Stimulated activated CD4-positive, alpha-beta T cell treated with anti-CD3 and anti-CD28 coated beads, Interleukin-1b, Interleukin-23, amount 100 ng/mL, for 48 hours (primary cell): ENCODE measurements at regions not wholly inside any gene's neighbourhood (a gene's known extent, or its start where the extent isn't known, plus 50 kb on each side); places are given as distances from the start of the nearest gene placed in this dataset.

Experiments used
- DNase-seq: peaks from one replicate; pipeline ENCODE4 v3.0.0-alpha.2; 2020

GRCh38 chr2:147394179-147394790, 450.5 kb upstream of the ACVR2A start:
- no peak for DNase-seq

- no peak for DNase-seq
Measured at GRCh38 chr2:147392180-147392579, 452.6 kb upstream of the ACVR2A start.

- no peak for DNase-seq
Measured at GRCh38 chr2:147390475-147390874, 454.4 kb upstream of the ACVR2A start.

GRCh38 chr2:147389218-147389617, 455.6 kb upstream of the ACVR2A start:
- DNase-seq, result no peak

- DNase-seq, result no peak
Measured at GRCh38 chr2:147388217-147388616, 456.6 kb upstream of the ACVR2A start.

- DNase-seq, result no peak
Measured at GRCh38 chr2:147386284-147386683, 458.5 kb upstream of the ACVR2A start.

GRCh38 chr2:147385600-147385999, 459.2 kb upstream of the ACVR2A start:
- no peak for DNase-seq

- DNase-seq, result no peak
Measured at GRCh38 chr2:147384659-147385058, 460.2 kb upstream of the ACVR2A start.

- DNase-seq, result no peak
Measured at GRCh38 chr2:147382322-147382948, 462.4 kb upstream of the ACVR2A start.

- no peak for DNase-seq
Measured at GRCh38 chr2:147378403-147378802, 466.4 kb upstream of the ACVR2A start.

GRCh38 chr2:147375073-147375472, 469.8 kb upstream of the ACVR2A start:
- no peak for DNase-seq

- no peak for DNase-seq
Measured at GRCh38 chr2:147374423-147374811, 470.4 kb upstream of the ACVR2A start.

GRCh38 chr2:147373800-147374422, 470.9 kb upstream of the ACVR2A start:
- no peak for DNase-seq

GRCh38 chr2:147368306-147368705, 476.5 kb upstream of the ACVR2A start:
- no peak for DNase-seq

- DNase-seq, result no peak
Measured at GRCh38 chr2:147366279-147366678, 478.6 kb upstream of the ACVR2A start.

GRCh38 chr2:147365622-147366021, 479.2 kb upstream of the ACVR2A start:
- no peak for DNase-seq

- DNase-seq, result no peak
Measured at GRCh38 chr2:147364597-147364996, 480.2 kb upstream of the ACVR2A start.

GRCh38 chr2:147363181-147363580, 481.6 kb upstream of the ACVR2A start:
- DNase-seq, result no peak

- no peak for DNase-seq
Measured at GRCh38 chr2:147358375-147358774, 486.5 kb upstream of the ACVR2A start.

- no peak for DNase-seq
Measured at GRCh38 chr2:147356157-147356556, 488.7 kb upstream of the ACVR2A start.

GRCh38 chr2:147355706-147356105, 489.1 kb upstream of the ACVR2A start:
- no peak for DNase-seq

- no peak for DNase-seq
Measured at GRCh38 chr2:147353072-147353381, 491.8 kb upstream of the ACVR2A start.

- no peak for DNase-seq
Measured at GRCh38 chr2:147352264-147353071, 492.4 kb upstream of the ACVR2A start.

GRCh38 chr2:147351784-147352183, 493.0 kb upstream of the ACVR2A start:
- DNase-seq, result no peak
